HEK293 (cell line): ENCODE measurements at regions not wholly inside any gene's neighbourhood (a gene's known extent, or its start where the extent isn't known, plus 50 kb on each side); places are given as distances from the start of the nearest gene placed in this dataset.

Source experiments
- CTCF ChIP-seq: fragments of 450-650 bp; formaldehyde crosslinking; IDR thresholded peaks from 2 replicates; pipeline ENCODE4 v1.5.1; 2016; ENCODE audit warnings: missing biosample characterization, missing genetic modification characterization
- TCF7L2 ChIP-seq: IDR thresholded peaks from 2 replicates; pipeline ENCODE4 v1.6.1; 2011; ENCODE audit warnings: low read depth, mild to moderate bottlenecking, inconsistent platforms, low read length, moderate library complexity, borderline replicate concordance
- YY1 ChIP-seq: fragments of 450-650 bp; formaldehyde crosslinking; IDR thresholded peaks from 2 replicates; pipeline ENCODE4 v1.5.1; 2018; ENCODE audit warnings: missing biosample characterization, missing genetic modification characterization
- ZBTB1 ChIP-seq: fragments of 450-650 bp; formaldehyde crosslinking; IDR thresholded peaks from 2 replicates; pipeline ENCODE4 v1.5.1; 2016; ENCODE audit warnings: missing biosample characterization, missing genetic modification characterization
- ZEB2 ChIP-seq: fragments of 450-650 bp; formaldehyde crosslinking; IDR thresholded peaks from 2 replicates; pipeline ENCODE4 v1.5.1; 2016; ENCODE audit warnings: missing biosample characterization, missing genetic modification characterization
- ZNF248 ChIP-seq: fragments of 450-650 bp; formaldehyde crosslinking; IDR thresholded peaks from 2 replicates; pipeline ENCODE4 v1.5.1; 2017; ENCODE audit warnings: missing biosample characterization, missing genetic modification characterization
- ZNF274 ChIP-seq, 2 experiments: fragments of 200-500 bp in 1 of 2; fragments of 450-650 bp in 1 of 2; sonication (Bioruptor generic) in 1 of 2; formaldehyde crosslinking in 1 of 2; IDR thresholded peaks; 2 replicates each; pipeline versions ENCODE4 v1.5.1 to v1.6.1; 2014 to 2016; ENCODE audit warnings: borderline replicate concordance in 1 of 2, inconsistent platforms in 1 of 2, low read length in 1 of 2, missing biosample characterization in 1 of 2, missing genetic modification characterization in 1 of 2
- ZNF580 ChIP-seq: fragments of 450-650 bp; formaldehyde crosslinking; IDR thresholded peaks from 2 replicates; pipeline ENCODE4 v1.5.1; 2016; ENCODE audit warnings: missing biosample characterization, missing genetic modification characterization
- ZNF621 ChIP-seq: fragments of 450-650 bp; formaldehyde crosslinking; IDR thresholded peaks from 2 replicates; pipeline ENCODE4 v1.5.1; 2017; ENCODE audit warnings: missing biosample characterization, missing genetic modification characterization
- ZNF777 ChIP-seq: fragments of 450-650 bp; formaldehyde crosslinking; IDR thresholded peaks from 2 replicates; pipeline ENCODE4 v1.5.1; 2017; ENCODE audit warnings: missing biosample characterization, missing genetic modification characterization, borderline replicate concordance

- TF ChIP-seq ZNF580 (tag by site-specific recombination) = no peak
- TF ChIP-seq ZNF248 (tag by site-specific recombination) = no peak
- TF ChIP-seq TCF7L2 = no peak
- TF ChIP-seq CTCF (tag by site-specific recombination) = no peak
- no peak for TF ChIP-seq ZBTB1 (tag by site-specific recombination)
- TF ChIP-seq ZEB2 (tag by site-specific recombination) = no peak
- no peak for TF ChIP-seq YY1 (tag by site-specific recombination)
- no peak for TF ChIP-seq ZNF777 (tag by site-specific recombination)
- TF ChIP-seq ZNF274 (IDR thresholded peaks at IDR 0.05; ENCODE audit: low read length) = no peak
- no peak for TF ChIP-seq ZNF274 (tag by site-specific recombination; IDR thresholded peaks at IDR 0.05; ENCODE audit: borderline replicate concordance)
- no peak for TF ChIP-seq ZNF621
Measured at GRCh38 chr15:35312344-35312743, 227.2 kb upstream of the NANOGP8 start.
